Endometrium (tissue), 2 donors: ENCODE measurements at regions not wholly inside any gene's neighbourhood (a gene's known extent, or its start where the extent isn't known, plus 50 kb on each side); places are given as distances from the start of the nearest gene placed in this dataset.
A peak's percentile ranks its signal among the peaks of the same experiment; 100 is the strongest.
"Not testable (repeated sequence)": the region's sequence is repeated elsewhere in the genome, so short reads cannot be mapped to it uniquely, and the experiment has no call there.

Source experiments
- FAIRE-seq: peaks from 2 replicates; lab custom pipeline; 2012; peaks lifted over from hg19 to GRCh38; lab: Jason Lieb, UNC
- donor health status: control.
- donor health status: control.

GRCh38 chr6:66128243-66128642 lies 421.2 kb upstream of the EYS start:
- FAIRE-seq: no peak

GRCh38 chr6:66127061-66127460 lies 420.0 kb upstream of the EYS start:
- no peak for FAIRE-seq

GRCh38 chr6:66126358-66126757 lies 419.3 kb upstream of the EYS start:
- FAIRE-seq: no peak

GRCh38 chr6:66103954-66104353 lies 396.9 kb upstream of the EYS start:
- FAIRE-seq: no peak

- no peak for FAIRE-seq
Measured at GRCh38 chr6:66103354-66103753, 396.3 kb upstream of the EYS start.

GRCh38 chr6:66096679-66097078 lies 389.7 kb upstream of the EYS start:
- no peak for FAIRE-seq

- FAIRE-seq: no peak
Measured at GRCh38 chr6:66094615-66095014, 387.6 kb upstream of the EYS start.

GRCh38 chr6:66092306-66092705 lies 385.3 kb upstream of the EYS start:
- not testable (repeated sequence) for FAIRE-seq

- no peak for FAIRE-seq
Measured at GRCh38 chr6:66086532-66086931, 379.5 kb upstream of the EYS start.

GRCh38 chr6:66082914-66083313 lies 375.9 kb upstream of the EYS start:
- no peak for FAIRE-seq

- FAIRE-seq: no peak
Measured at GRCh38 chr6:66068907-66069306, 361.9 kb upstream of the EYS start.

GRCh38 chr6:66068033-66068432 lies 361.0 kb upstream of the EYS start:
- FAIRE-seq: no peak

GRCh38 chr6:66065313-66065712 lies 358.3 kb upstream of the EYS start:
- FAIRE-seq: no peak

GRCh38 chr6:66057034-66057433 lies 350.0 kb upstream of the EYS start:
- FAIRE-seq: no peak

- FAIRE-seq: no peak
Measured at GRCh38 chr6:66054967-66055366, 347.9 kb upstream of the EYS start.

- FAIRE-seq: no peak
Measured at GRCh38 chr6:66051812-66052211, 344.8 kb upstream of the EYS start.

- peak; percentile 79 for FAIRE-seq
Measured at GRCh38 chr6:66048684-66049474, 341.9 kb upstream of the EYS start.

GRCh38 chr6:66032626-66033025 lies 325.6 kb upstream of the EYS start:
- no peak for FAIRE-seq

- no peak for FAIRE-seq
Measured at GRCh38 chr6:66029391-66029790, 322.4 kb upstream of the EYS start.

- no peak for FAIRE-seq
Measured at GRCh38 chr6:65999288-65999791, 292.3 kb upstream of the EYS start.

- no peak for FAIRE-seq
Measured at GRCh38 chr6:65998544-65998943, 291.5 kb upstream of the EYS start.

- FAIRE-seq: no peak
Measured at GRCh38 chr6:65997539-65997938, 290.5 kb upstream of the EYS start.

GRCh38 chr6:65996096-65996495 lies 289.1 kb upstream of the EYS start:
- FAIRE-seq: no peak

- no peak for FAIRE-seq
Measured at GRCh38 chr6:65989676-65990075, 282.6 kb upstream of the EYS start.
